ENCODE measurements at regions not wholly inside any gene's neighbourhood (a gene's known extent, or its start where the extent isn't known, plus 50 kb on each side); places are given as distances from the start of the nearest gene placed in this dataset.

DNA sequence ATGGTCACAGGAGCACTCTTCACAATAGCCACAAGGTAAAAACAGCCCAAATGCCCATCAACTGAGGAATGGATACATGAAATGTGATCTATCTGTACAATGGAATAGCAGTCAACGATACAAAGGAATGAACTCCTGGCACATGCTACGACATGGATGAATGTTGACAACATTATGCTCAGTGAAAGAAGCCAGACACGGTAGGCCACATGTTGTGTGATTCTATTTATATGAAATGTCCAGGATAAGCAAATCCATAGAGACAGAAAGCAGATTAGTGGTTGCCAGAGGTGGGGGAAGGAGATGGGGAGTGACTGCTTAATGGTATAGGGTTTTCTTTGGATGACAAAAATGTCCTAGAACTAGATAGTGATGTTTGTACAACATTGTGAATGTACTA, 58.7 kb upstream of the GPM6B start:
- TF ChIP-seq SPI1 (IDR thresholded peaks at IDR 0.05; ENCODE audit: borderline replicate concordance, low read depth): no peak
- TF ChIP-seq POLR2AphosphoS5 (IDR thresholded peaks at IDR 0.05; ENCODE audit: low read depth): no peak
- no peak for TF ChIP-seq GABPA (IDR thresholded peaks at IDR 0.05; ENCODE audit: low read depth)
- H3K27ac ChIP-seq (replicated peaks): no peak overlapping the region
- no peak overlapping the region for H3K4me3 ChIP-seq (replicated peaks; ENCODE audit: insufficient read depth, low read length)
- no peaks in the 10 kb centered on the region for H3K27me3 ChIP-seq (ENCODE audit: insufficient read depth, poor library complexity, severe bottlenecking)
- DNase-seq (ENCODE audit: low read depth in 1 of 2, low spot score in 1 of 2): no peak

DNA sequence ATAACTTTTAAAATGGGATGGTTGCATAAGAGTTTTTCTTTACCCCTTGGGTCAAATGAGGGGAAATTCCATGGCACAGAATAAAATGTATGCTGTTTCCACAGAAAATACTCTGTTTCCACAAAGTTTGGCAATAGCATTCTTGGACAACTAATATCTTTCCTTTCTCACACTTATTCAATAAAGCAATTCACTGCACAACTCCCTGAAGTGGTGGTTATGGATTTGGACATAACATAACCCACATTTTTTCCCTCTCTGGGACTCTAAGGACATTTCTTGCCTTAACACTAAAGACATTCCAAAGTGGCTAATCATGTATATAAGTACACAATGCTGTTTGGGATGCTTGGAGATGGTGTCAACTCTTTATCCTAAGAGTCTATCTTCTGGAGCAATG, 51.7 kb upstream of the GPM6B start:
- H3K27ac ChIP-seq (replicated peaks): no peak overlapping the region
- TF ChIP-seq GABPA (IDR thresholded peaks at IDR 0.05; ENCODE audit: low read depth): no peak
- TF ChIP-seq POLR2AphosphoS5 (IDR thresholded peaks at IDR 0.05; ENCODE audit: low read depth): no peak
- TF ChIP-seq, protein P1, sequence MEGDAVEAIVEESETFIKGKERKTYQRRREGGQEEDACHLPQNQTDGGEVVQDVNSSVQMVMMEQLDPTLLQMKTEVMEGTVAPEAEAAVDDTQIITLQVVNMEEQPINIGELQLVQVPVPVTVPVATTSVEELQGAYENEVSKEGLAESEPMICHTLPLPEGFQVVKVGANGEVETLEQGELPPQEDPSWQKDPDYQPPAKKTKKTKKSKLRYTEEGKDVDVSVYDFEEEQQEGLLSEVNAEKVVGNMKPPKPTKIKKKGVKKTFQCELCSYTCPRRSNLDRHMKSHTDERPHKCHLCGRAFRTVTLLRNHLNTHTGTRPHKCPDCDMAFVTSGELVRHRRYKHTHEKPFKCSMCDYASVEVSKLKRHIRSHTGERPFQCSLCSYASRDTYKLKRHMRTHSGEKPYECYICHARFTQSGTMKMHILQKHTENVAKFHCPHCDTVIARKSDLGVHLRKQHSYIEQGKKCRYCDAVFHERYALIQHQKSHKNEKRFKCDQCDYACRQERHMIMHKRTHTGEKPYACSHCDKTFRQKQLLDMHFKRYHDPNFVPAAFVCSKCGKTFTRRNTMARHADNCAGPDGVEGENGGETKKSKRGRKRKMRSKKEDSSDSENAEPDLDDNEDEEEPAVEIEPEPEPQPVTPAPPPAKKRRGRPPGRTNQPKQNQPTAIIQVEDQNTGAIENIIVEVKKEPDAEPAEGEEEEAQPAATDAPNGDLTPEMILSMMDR (IDR thresholded peaks at IDR 0.05; ENCODE audit: insufficient read depth, low read length): no peak
- no peak for TF ChIP-seq SPI1 (IDR thresholded peaks at IDR 0.05; ENCODE audit: borderline replicate concordance, low read depth)
- TF ChIP-seq, protein P2, sequence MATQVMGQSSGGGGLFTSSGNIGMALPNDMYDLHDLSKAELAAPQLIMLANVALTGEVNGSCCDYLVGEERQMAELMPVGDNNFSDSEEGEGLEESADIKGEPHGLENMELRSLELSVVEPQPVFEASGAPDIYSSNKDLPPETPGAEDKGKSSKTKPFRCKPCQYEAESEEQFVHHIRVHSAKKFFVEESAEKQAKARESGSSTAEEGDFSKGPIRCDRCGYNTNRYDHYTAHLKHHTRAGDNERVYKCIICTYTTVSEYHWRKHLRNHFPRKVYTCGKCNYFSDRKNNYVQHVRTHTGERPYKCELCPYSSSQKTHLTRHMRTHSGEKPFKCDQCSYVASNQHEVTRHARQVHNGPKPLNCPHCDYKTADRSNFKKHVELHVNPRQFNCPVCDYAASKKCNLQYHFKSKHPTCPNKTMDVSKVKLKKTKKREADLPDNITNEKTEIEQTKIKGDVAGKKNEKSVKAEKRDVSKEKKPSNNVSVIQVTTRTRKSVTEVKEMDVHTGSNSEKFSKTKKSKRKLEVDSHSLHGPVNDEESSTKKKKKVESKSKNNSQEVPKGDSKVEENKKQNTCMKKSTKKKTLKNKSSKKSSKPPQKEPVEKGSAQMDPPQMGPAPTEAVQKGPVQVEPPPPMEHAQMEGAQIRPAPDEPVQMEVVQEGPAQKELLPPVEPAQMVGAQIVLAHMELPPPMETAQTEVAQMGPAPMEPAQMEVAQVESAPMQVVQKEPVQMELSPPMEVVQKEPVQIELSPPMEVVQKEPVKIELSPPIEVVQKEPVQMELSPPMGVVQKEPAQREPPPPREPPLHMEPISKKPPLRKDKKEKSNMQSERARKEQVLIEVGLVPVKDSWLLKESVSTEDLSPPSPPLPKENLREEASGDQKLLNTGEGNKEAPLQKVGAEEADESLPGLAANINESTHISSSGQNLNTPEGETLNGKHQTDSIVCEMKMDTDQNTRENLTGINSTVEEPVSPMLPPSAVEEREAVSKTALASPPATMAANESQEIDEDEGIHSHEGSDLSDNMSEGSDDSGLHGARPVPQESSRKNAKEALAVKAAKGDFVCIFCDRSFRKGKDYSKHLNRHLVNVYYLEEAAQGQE (IDR thresholded peaks at IDR 0.05; ENCODE audit: insufficient replicate concordance, low read depth): no peak
- H3K4me3 ChIP-seq (replicated peaks; ENCODE audit: insufficient read depth, low read length): no peak overlapping the region
- peaks cover 4% of the 10 kb centered on the region for H3K27me3 ChIP-seq (ENCODE audit: insufficient read depth, poor library complexity, severe bottlenecking)
- no peak for DNase-seq (ENCODE audit: low read depth in 1 of 2, low spot score in 1 of 2)

Data from HL-60 (cell line).